ENCODE measurements at regions not wholly inside any gene's neighbourhood (a gene's known extent, or its start where the extent isn't known, plus 50 kb on each side); places are given as distances from the start of the nearest gene placed in this dataset.

GRCh38 chr2:160918906-160919503 lies 241.2 kb upstream of the TANK start:
- TF ChIP-seq CTCF (IDR thresholded peaks at IDR 0.05; ENCODE audit: insufficient read depth, low read depth, low read length) (peak; percentile 26), EZH2 (IDR thresholded peaks at IDR 0.05; ENCODE audit: insufficient read depth, low read length) (no peak)

Data from astrocyte (in vitro differentiated cells and primary cell).